HCT116 (cell line): ENCODE measurements at regions not wholly inside any gene's neighbourhood (a gene's known extent, or its start where the extent isn't known, plus 50 kb on each side); places are given as distances from the start of the nearest gene placed in this dataset.

Source experiments
- ATAC-seq: fragments of 200-7000 bp; cut with Tn5 transposase; 2 replicates; pipeline ENCODE4 v1.9.1; 2020; ENCODE audit warnings: mild to moderate bottlenecking, moderate library complexity
- BruUV-seq: library from RNA; stranded (reverse); fragments of 400-500 nt; replicated peaks from 2 replicates; lab custom pipeline; 2021; lab: Mats Ljungman, UMichigan
- CTCF ChIA-PET: fragments of 300-600 bp; sonication (Branson Sonifier 250); formaldehyde crosslinking; loops from one replicate; lab custom pipeline; 2021; ENCODE audit warnings: antibody characterized with exemption; lab: Charles Lee
- POLR2A ChIA-PET: fragments of 300-600, 350-600 bp; sonication (Branson Sonifier 250); formaldehyde crosslinking; loops from one replicate; lab custom pipeline; 2021; ENCODE audit warnings: antibody characterized with exemption; lab: Charles Lee
- RAD21 ChIA-PET, 2 experiments: fragments of 300-600 bp; sonication (Branson Sonifier 250); formaldehyde crosslinking; loops; one replicate each; lab custom pipeline; 2023; ENCODE audit warnings: low total read pairs in 2 of 2; ENCODE audit not compliant: uncharacterized antibody in 2 of 2, unreplicated experiment in 2 of 2, low non-redundant PET in 1 of 2; lab: Charles Lee
- DNase-seq: peaks from one replicate; pipeline ENCODE4 v3.0.0-alpha.2; 2010; ENCODE audit warnings: low read depth, low spot score
- H2AFZ ChIP-seq: fragments of 200-600 bp; shearing (Covaris generic), sonication (generic); 2 replicates; pipeline ENCODE4 v1.6.1; 2017; ENCODE audit warnings: low read depth, mixed run types, mixed read lengths, antibody characterized with exemption, low read length; ENCODE audit not compliant: poor library complexity, severe bottlenecking
- H3K27ac ChIP-seq: 2 replicates; pipeline ENCODE4 v1.5.1; 2012; ENCODE audit warnings: low read depth, low read length
- H3K27me3 ChIP-seq: fragments of 200-600 bp; sonication (generic); 2 replicates; pipeline ENCODE4 v1.6.1; 2016; ENCODE audit warnings: mixed run types, low read length, mixed read lengths; ENCODE audit not compliant: insufficient read depth
- H3K36me3 ChIP-seq, 2 experiments: fragments of 200-500 bp in 1 of 2; fragments of 200-600 bp in 1 of 2; sonication (Bioruptor generic) in 1 of 2; sonication (generic) in 1 of 2; 2 replicates each; pipeline versions ENCODE4 v1.5.1 to v1.6.1; 2014 to 2016; ENCODE audit warnings: low read length in 2 of 2, inconsistent platforms in 1 of 2, mixed read lengths in 1 of 2, mixed run types in 1 of 2; ENCODE audit not compliant: insufficient read depth in 2 of 2, control insufficient read depth in 1 of 2
- H3K4me1 ChIP-seq, 2 experiments: fragments of 200-600 bp in 1 of 2; sonication (generic) in 1 of 2; 2 replicates each; pipeline versions ENCODE4 v1.5.1 to v1.6.1; 2012 to 2017; ENCODE audit warnings: low read length in 2 of 2, inconsistent platforms in 1 of 2, mild to moderate bottlenecking in 1 of 2, mixed read lengths in 1 of 2, mixed run types in 1 of 2, moderate library complexity in 1 of 2; ENCODE audit not compliant: insufficient read depth in 2 of 2, control insufficient read depth in 1 of 2
- H3K4me2 ChIP-seq: fragments of 200-600 bp; sonication (generic); 2 replicates; pipeline ENCODE4 v1.6.1; 2017; ENCODE audit warnings: mixed run types, low read length, mixed read lengths
- H3K4me3 ChIP-seq, 2 experiments: fragments of 200-600 bp in 1 of 2; sonication (generic) in 1 of 2; replicated peaks in 1 of 2; 2 replicates each; pipeline ENCODE4 v1.5.1; 2011 to 2016; ENCODE audit warnings: low read length in 2 of 2, control low read depth in 1 of 2, low read depth in 1 of 2, mild to moderate bottlenecking in 1 of 2, mixed read lengths in 1 of 2, mixed run types in 1 of 2
- H3K79me2 ChIP-seq: fragments of 200-600 bp; sonication (generic); 2 replicates; pipeline ENCODE4 v1.6.1; 2017; ENCODE audit warnings: mild to moderate bottlenecking, mixed run types, low read length, moderate library complexity, mixed read lengths; ENCODE audit not compliant: insufficient read depth
- H3K9ac ChIP-seq: fragments of 200-600 bp; sonication (generic); 2 replicates; pipeline ENCODE4 v1.6.1; 2016; ENCODE audit warnings: low read length, mixed read lengths
- H3K9me2 ChIP-seq: fragments of 200-600 bp; sonication (generic), shearing (Covaris generic); 2 replicates; pipeline ENCODE4 v1.6.1; 2017; ENCODE audit warnings: mixed run types, mild to moderate bottlenecking, moderate library complexity; ENCODE audit not compliant: insufficient read depth
- H3K9me3 ChIP-seq, 2 experiments: fragments of 200-500 bp in 1 of 2; fragments of 200-600 bp in 1 of 2; sonication (Bioruptor generic) in 1 of 2; sonication (generic) in 1 of 2; 2 replicates each; pipeline ENCODE4 v1.6.1; 2014 to 2017; ENCODE audit warnings: low read length in 2 of 2, mixed read lengths in 2 of 2, inconsistent platforms in 1 of 2, low read depth in 1 of 2, mild to moderate bottlenecking in 1 of 2, mixed run types in 1 of 2, moderate library complexity in 1 of 2; ENCODE audit not compliant: control insufficient read depth in 1 of 2, insufficient read depth in 1 of 2
- H4K20me1 ChIP-seq: fragments of 200-600 bp; sonication (generic), shearing (Covaris generic); 2 replicates; pipeline ENCODE4 v1.6.1; 2017; ENCODE audit warnings: mixed run types, mild to moderate bottlenecking, moderate library complexity; ENCODE audit not compliant: insufficient read depth
- ATF3 ChIP-seq: IDR thresholded peaks from 2 replicates; pipeline ENCODE4 v1.6.1; 2012
- CBX3 ChIP-seq: IDR thresholded peaks from 2 replicates; pipeline ENCODE4 v1.6.1; 2012; ENCODE audit warnings: low read depth
- CEBPB ChIP-seq: IDR thresholded peaks from 2 replicates; pipeline ENCODE4 v1.6.1; 2012; ENCODE audit warnings: low read depth
- EGR1 ChIP-seq: IDR thresholded peaks from 2 replicates; pipeline ENCODE4 v1.6.1; 2012; ENCODE audit warnings: low read depth
- ELF1 ChIP-seq: IDR thresholded peaks from 2 replicates; pipeline ENCODE4 v1.6.1; 2012; ENCODE audit warnings: low read depth, borderline replicate concordance
- EZH2 ChIP-seq: fragments of 200-600 bp; sonication (generic); IDR thresholded peaks from 2 replicates; pipeline ENCODE4 v1.6.1; 2017; ENCODE audit warnings: antibody characterized with exemption, mixed run types
- EZH2phosphoT487 ChIP-seq: fragments of 200-600 bp; IDR thresholded peaks from 2 replicates; pipeline ENCODE4 v1.6.1; 2018; ENCODE audit warnings: antibody characterized with exemption, borderline replicate concordance
- FOSL1 ChIP-seq: IDR thresholded peaks from 2 replicates; pipeline ENCODE4 v1.6.1; 2012; ENCODE audit warnings: low read depth
- JUND ChIP-seq: IDR thresholded peaks from 2 replicates; pipeline ENCODE4 v1.6.1; 2012
- MAX ChIP-seq: IDR thresholded peaks from 2 replicates; pipeline ENCODE4 v1.6.1; 2012
- POLR2A ChIP-seq: IDR thresholded peaks from 2 replicates; pipeline ENCODE4 v1.7.0; 2011; ENCODE audit warnings: borderline replicate concordance; ENCODE audit not compliant: insufficient read depth, insufficient read length; ENCODE audit errors: extremely low read depth
- POLR2AphosphoS5 ChIP-seq: IDR thresholded peaks from 2 replicates; pipeline ENCODE4 v1.6.1; 2011; ENCODE audit warnings: mild to moderate bottlenecking, low read depth, low read length, moderate library complexity
- REST ChIP-seq: IDR thresholded peaks from 2 replicates; pipeline ENCODE4 v1.6.1; 2012; ENCODE audit warnings: low read depth
- SIN3A ChIP-seq: IDR thresholded peaks from 2 replicates; pipeline ENCODE4 v1.6.1; 2012; ENCODE audit warnings: low read depth
- SRF ChIP-seq: IDR thresholded peaks from 2 replicates; pipeline ENCODE4 v1.6.1; 2012; ENCODE audit warnings: low read depth
- TCF7L2 ChIP-seq: IDR thresholded peaks from 2 replicates; pipeline ENCODE4 v1.7.0; 2011; ENCODE audit warnings: borderline replicate concordance, inconsistent platforms; ENCODE audit not compliant: insufficient read depth, insufficient read length; ENCODE audit errors: extremely low read depth
- YY1 ChIP-seq: IDR thresholded peaks from 2 replicates; pipeline ENCODE4 v1.6.1; 2011; ENCODE audit warnings: low read length, low read depth, moderate library complexity, mild to moderate bottlenecking; ENCODE audit not compliant: insufficient replicate concordance; ENCODE audit errors: extremely low read depth
- ZFX ChIP-seq: fragments of 450-650 bp; IDR thresholded peaks from 2 replicates; pipeline ENCODE4 v1.6.1; 2017
- intact Hi-C: fragments of 100-400 bp; cut with micrococcal nuclease; formaldehyde crosslinking; loops from 2 replicates; pipeline ENCODE4 v1.10.0; 2022
- TF ChIP-seq, protein P1 (sequence below), 3 experiments: fragments of 200-600 bp in 1 of 3; sonication (generic) in 1 of 3; IDR thresholded peaks in 2 of 3; conservative IDR thresholded peaks in 1 of 3; 2 replicates each; pipeline ENCODE4 v1.5.1; 2012 to 2017; ENCODE audit warnings: low read depth in 2 of 3, low read length in 2 of 3, antibody characterized with exemption in 1 of 3, borderline replicate concordance in 1 of 3, control low read depth in 1 of 3, mild to moderate bottlenecking in 1 of 3, mixed read lengths in 1 of 3, mixed run types in 1 of 3, moderate library complexity in 1 of 3; ENCODE audit not compliant: insufficient read depth in 1 of 3
- TF ChIP-seq, protein P2 (sequence below): IDR thresholded peaks from 2 replicates; pipeline ENCODE4 v1.6.1; 2011; ENCODE audit warnings: mild to moderate bottlenecking, low read length, moderate library complexity; ENCODE audit not compliant: insufficient replicate concordance; ENCODE audit errors: extremely low read depth

- Histone ChIP-seq H3K36me3 (no peaks in the 10 kb centered on the region), H2AFZ (no peak overlapping the region), H3K27me3 (no peaks in the 10 kb centered on the region), H3K4me3 (no peak overlapping the region), H3K9ac (no peak overlapping the region), H4K20me1 (no peaks in the 10 kb centered on the region), H3K4me1 (no peaks in the 10 kb centered on the region), H3K9me3 (peaks cover 0 to 14% of the 10 kb centered on the region in 2 experiments; a peak in 2 of 4 replicates), H3K27ac (no peak overlapping the region), H3K9me2 (no peaks in the 10 kb centered on the region), H3K79me2 (no peaks in the 10 kb centered on the region), H3K4me2 (no peak overlapping the region)
- TF ChIP-seq ZFX (no peak), CEBPB (no peak), EZH2phosphoT487 (no peak), CBX3 (no peak), EGR1 (no peak), TCF7L2 (no peak), JUND (no peak), ATF3 (no peak), ELF1 (no peak), REST (no peak), POLR2A (no peak), EZH2 (no peak), MAX (no peak), FOSL1 (no peak), YY1 (no peak), SIN3A (no peak), SRF (no peak), POLR2AphosphoS5 (no peak)
- TF ChIP-seq, protein P1, sequence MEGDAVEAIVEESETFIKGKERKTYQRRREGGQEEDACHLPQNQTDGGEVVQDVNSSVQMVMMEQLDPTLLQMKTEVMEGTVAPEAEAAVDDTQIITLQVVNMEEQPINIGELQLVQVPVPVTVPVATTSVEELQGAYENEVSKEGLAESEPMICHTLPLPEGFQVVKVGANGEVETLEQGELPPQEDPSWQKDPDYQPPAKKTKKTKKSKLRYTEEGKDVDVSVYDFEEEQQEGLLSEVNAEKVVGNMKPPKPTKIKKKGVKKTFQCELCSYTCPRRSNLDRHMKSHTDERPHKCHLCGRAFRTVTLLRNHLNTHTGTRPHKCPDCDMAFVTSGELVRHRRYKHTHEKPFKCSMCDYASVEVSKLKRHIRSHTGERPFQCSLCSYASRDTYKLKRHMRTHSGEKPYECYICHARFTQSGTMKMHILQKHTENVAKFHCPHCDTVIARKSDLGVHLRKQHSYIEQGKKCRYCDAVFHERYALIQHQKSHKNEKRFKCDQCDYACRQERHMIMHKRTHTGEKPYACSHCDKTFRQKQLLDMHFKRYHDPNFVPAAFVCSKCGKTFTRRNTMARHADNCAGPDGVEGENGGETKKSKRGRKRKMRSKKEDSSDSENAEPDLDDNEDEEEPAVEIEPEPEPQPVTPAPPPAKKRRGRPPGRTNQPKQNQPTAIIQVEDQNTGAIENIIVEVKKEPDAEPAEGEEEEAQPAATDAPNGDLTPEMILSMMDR (IDR thresholded peaks at IDR 0.05 in 2 of 3, conservative IDR thresholded peaks at IDR 0.05 in 1 of 3; ENCODE audit: borderline replicate concordance in 1 of 3, insufficient read depth in 1 of 3, low read depth in 2 of 3, low read length in 2 of 3), result no peak
- TF ChIP-seq, protein P2, sequence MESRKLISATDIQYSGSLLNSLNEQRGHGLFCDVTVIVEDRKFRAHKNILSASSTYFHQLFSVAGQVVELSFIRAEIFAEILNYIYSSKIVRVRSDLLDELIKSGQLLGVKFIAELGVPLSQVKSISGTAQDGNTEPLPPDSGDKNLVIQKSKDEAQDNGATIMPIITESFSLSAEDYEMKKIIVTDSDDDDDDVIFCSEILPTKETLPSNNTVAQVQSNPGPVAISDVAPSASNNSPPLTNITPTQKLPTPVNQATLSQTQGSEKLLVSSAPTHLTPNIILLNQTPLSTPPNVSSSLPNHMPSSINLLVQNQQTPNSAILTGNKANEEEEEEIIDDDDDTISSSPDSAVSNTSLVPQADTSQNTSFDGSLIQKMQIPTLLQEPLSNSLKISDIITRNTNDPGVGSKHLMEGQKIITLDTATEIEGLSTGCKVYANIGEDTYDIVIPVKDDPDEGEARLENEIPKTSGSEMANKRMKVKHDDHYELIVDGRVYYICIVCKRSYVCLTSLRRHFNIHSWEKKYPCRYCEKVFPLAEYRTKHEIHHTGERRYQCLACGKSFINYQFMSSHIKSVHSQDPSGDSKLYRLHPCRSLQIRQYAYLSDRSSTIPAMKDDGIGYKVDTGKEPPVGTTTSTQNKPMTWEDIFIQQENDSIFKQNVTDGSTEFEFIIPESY, result no peak
- no TSS peak for BruUV-seq
- ATAC-seq (no peak), DNase-seq (no peak)
- intact Hi-C loops, result no loop called here
- RAD21 ChIA-PET, result no interaction called here
- POLR2A ChIA-PET, result no interaction called here
- CTCF ChIA-PET, result no interaction called here
Measured at GRCh38 chr2:126177479-126177878, 478.5 kb upstream of the GYPC start.
